Loucy (cell line): ENCODE measurements at regions not wholly inside any gene's neighbourhood (a gene's known extent, or its start where the extent isn't known, plus 50 kb on each side); places are given as distances from the start of the nearest gene placed in this dataset.

Source experiments
- H2AFZ ChIP-seq: fragments of 200-600 bp; sonication (generic); 2 replicates; pipeline ENCODE4 v1.6.0; 2016; ENCODE audit warnings: antibody characterized with exemption, mild to moderate bottlenecking, low read length, moderate library complexity
- H3F3A ChIP-seq: fragments of 200-600 bp; 2 replicates; pipeline ENCODE4 v1.6.0; 2016; ENCODE audit warnings: antibody characterized with exemption, low read depth, mild to moderate bottlenecking
- H3K27me3 ChIP-seq: fragments of 200-600 bp; sonication (generic); 2 replicates; pipeline ENCODE4 v1.6.1; 2014; ENCODE audit warnings: low read length, mild to moderate bottlenecking; ENCODE audit not compliant: insufficient read depth, poor library complexity, severe bottlenecking
- H3K36me3 ChIP-seq: fragments of 200-600 bp; sonication (generic); 2 replicates; pipeline ENCODE4 v1.6.1; 2016; ENCODE audit warnings: low read length; ENCODE audit not compliant: insufficient read depth
- H3K4me1 ChIP-seq: fragments of 200-600 bp; sonication (generic); 2 replicates; pipeline ENCODE4 v1.5.1; 2014; ENCODE audit warnings: low read length, mild to moderate bottlenecking; ENCODE audit not compliant: insufficient read depth, poor library complexity, severe bottlenecking
- H3K4me2 ChIP-seq: fragments of 200-600 bp; sonication (generic); 2 replicates; pipeline ENCODE4 v1.6.0; 2014; ENCODE audit warnings: antibody characterized with exemption, low read length, low read depth, mild to moderate bottlenecking; ENCODE audit not compliant: poor library complexity, severe bottlenecking
- H3K4me3 ChIP-seq: fragments of 200-600 bp; sonication (generic); 2 replicates; pipeline ENCODE4 v1.5.1; 2014; ENCODE audit warnings: low read length, mild to moderate bottlenecking, mixed read lengths; ENCODE audit not compliant: poor library complexity, severe bottlenecking
- H3K79me2 ChIP-seq: fragments of 200-600 bp; sonication (generic); 2 replicates; pipeline ENCODE4 v1.6.1; 2014; ENCODE audit warnings: low read length; ENCODE audit not compliant: insufficient read depth
- H3K9ac ChIP-seq: fragments of 200-600 bp; sonication (generic); 2 replicates; pipeline ENCODE4 v1.6.0; 2014; ENCODE audit warnings: mild to moderate bottlenecking, low read depth, low read length, moderate library complexity; ENCODE audit not compliant: poor library complexity, severe bottlenecking
- H3K9me2 ChIP-seq: fragments of 200-600 bp; sonication (generic); replicated peaks from 2 replicates; pipeline ENCODE4 v1.6.1; 2016; ENCODE audit warnings: low read depth, low read length, mixed read lengths
- H3K9me3 ChIP-seq: fragments of 200-600 bp; sonication (generic); 2 replicates; pipeline ENCODE4 v1.6.1; 2014; ENCODE audit warnings: mild to moderate bottlenecking, antibody characterized with exemption, low read length, low read depth; ENCODE audit not compliant: insufficient read depth
- H4K20me1 ChIP-seq: fragments of 200-600 bp; sonication (generic); 2 replicates; pipeline ENCODE4 v1.6.0; 2014; ENCODE audit warnings: antibody characterized with exemption, low read length, mild to moderate bottlenecking; ENCODE audit not compliant: insufficient read depth, poor library complexity, severe bottlenecking
- CTCF ChIP-seq: fragments of 200-600 bp; sonication (generic); conservative IDR thresholded peaks from 2 replicates; pipeline ENCODE4 v1.5.1; 2014; ENCODE audit warnings: mild to moderate bottlenecking, antibody characterized with exemption, low read length
- EZH2phosphoT487 ChIP-seq: fragments of 200-600 bp; IDR thresholded peaks from 2 replicates; pipeline ENCODE4 v1.6.1; 2018; ENCODE audit warnings: antibody characterized with exemption, mild to moderate bottlenecking, moderate library complexity, borderline replicate concordance

GRCh38 chr10:78866731-78867554 is 201.8 kb upstream of the ZMIZ1 start:
- H3K36me3 ChIP-seq, result no peaks in the 10 kb centered on the region
- no peak overlapping the region for H3K4me2 ChIP-seq
- no peak overlapping the region for H3K4me3 ChIP-seq
- no peak overlapping the region for H2AFZ ChIP-seq
- H3K9me2 ChIP-seq, result no peaks in the 10 kb centered on the region
- H3K27me3 ChIP-seq, result no peaks in the 10 kb centered on the region
- H3K79me2 ChIP-seq, result no peaks in the 10 kb centered on the region
- H3K4me1 ChIP-seq, result no peaks in the 10 kb centered on the region
- no peaks in the 10 kb centered on the region for H3K9me3 ChIP-seq
- no peak for TF ChIP-seq EZH2phosphoT487
- TF ChIP-seq CTCF, result no peak
- no peaks in the 10 kb centered on the region for H4K20me1 ChIP-seq
- H3K9ac ChIP-seq, result no peak overlapping the region
- H3F3A ChIP-seq, result no peaks in the 10 kb centered on the region

GRCh38 chr10:78867555-78867939 is 201.2 kb upstream of the ZMIZ1 start:
- no peak overlapping the region for H3K4me3 ChIP-seq
- no peak overlapping the region for H3K9ac ChIP-seq
- no peak overlapping the region for H2AFZ ChIP-seq
- no peaks in the 10 kb centered on the region for H3K79me2 ChIP-seq
- H3K9me2 ChIP-seq, result no peaks in the 10 kb centered on the region
- H3K4me2 ChIP-seq, result no peak overlapping the region
- H3K9me3 ChIP-seq, result no peaks in the 10 kb centered on the region
- no peak for TF ChIP-seq CTCF
- no peak for TF ChIP-seq EZH2phosphoT487
- H3K36me3 ChIP-seq, result no peaks in the 10 kb centered on the region
- no peaks in the 10 kb centered on the region for H3F3A ChIP-seq
- H3K27me3 ChIP-seq, result no peaks in the 10 kb centered on the region
- no peaks in the 10 kb centered on the region for H3K4me1 ChIP-seq
- H4K20me1 ChIP-seq, result no peaks in the 10 kb centered on the region

GRCh38 chr10:78868048-78868447 is 200.7 kb upstream of the ZMIZ1 start:
- Histone ChIP-seq H4K20me1 (no peaks in the 10 kb centered on the region), H3K36me3 (no peaks in the 10 kb centered on the region), H3F3A (no peaks in the 10 kb centered on the region), H3K27me3 (no peaks in the 10 kb centered on the region), H3K79me2 (no peaks in the 10 kb centered on the region), H3K4me2 (no peak overlapping the region), H3K4me3 (no peak overlapping the region), H3K9ac (no peak overlapping the region), H2AFZ (no peak overlapping the region), H3K9me3 (no peaks in the 10 kb centered on the region), H3K9me2 (no peaks in the 10 kb centered on the region), H3K4me1 (no peaks in the 10 kb centered on the region)
- TF ChIP-seq CTCF (no peak), EZH2phosphoT487 (no peak)
